ENCODE measurements at regions not wholly inside any gene's neighbourhood (a gene's known extent, or its start where the extent isn't known, plus 50 kb on each side); places are given as distances from the start of the nearest gene placed in this dataset.

DNA sequence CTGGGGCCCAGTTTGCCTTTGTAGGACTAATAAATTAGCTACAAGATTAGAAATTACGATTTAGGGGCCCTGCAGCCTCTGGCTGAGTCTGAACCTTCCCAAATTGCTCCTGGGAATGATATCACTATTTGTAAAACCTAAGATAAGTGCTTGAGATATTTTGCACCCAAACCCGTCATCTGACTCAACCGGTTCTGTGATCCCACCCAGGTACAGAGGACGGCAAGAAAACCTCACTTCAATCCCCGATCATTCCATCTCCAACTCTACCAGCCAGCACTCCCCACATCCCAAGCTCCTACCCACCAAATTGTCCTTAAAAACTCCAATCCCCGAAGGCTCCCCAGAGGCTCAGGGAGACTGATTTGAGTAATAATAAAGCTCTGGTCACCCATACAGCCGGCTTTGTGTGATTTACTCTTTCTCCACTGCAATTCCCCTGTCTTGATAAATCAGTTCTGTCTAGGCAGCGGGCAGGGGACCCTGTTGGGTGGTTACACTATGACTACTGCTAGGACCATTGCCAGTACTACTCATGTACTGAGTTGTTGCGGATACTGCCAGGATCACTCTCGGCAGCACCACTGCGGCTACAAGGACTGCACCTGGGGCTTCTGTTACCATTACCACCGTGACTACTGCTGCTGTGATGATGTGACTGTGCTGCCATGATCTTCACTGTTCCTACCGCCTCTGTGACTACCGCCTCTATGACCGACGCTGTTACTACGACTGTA, 73.1 kb downstream of the IRF8 start:
- no peaks in the 10 kb centered on the region for H3K36me3 ChIP-seq (ENCODE audit: control insufficient read depth, low read depth, low read length)
- no peaks in the 10 kb centered on the region for H3K9me3 ChIP-seq (ENCODE audit: control insufficient read depth, low read depth, low read length)
- no peaks in the 10 kb centered on the region for H3K27me3 ChIP-seq (ENCODE audit: control insufficient read depth, insufficient read depth, low read length)
- no peak overlapping the region for H3K9ac ChIP-seq (ENCODE audit: low read length)
- H3K4me3 ChIP-seq (ENCODE audit: low read length), result no peak overlapping the region
- H3K27ac ChIP-seq (ENCODE audit: low read length), result no peak overlapping the region
- peaks cover 5% of the 10 kb centered on the region for H3K4me1 ChIP-seq (ENCODE audit: control insufficient read depth, low read depth, low read length)

DNA sequence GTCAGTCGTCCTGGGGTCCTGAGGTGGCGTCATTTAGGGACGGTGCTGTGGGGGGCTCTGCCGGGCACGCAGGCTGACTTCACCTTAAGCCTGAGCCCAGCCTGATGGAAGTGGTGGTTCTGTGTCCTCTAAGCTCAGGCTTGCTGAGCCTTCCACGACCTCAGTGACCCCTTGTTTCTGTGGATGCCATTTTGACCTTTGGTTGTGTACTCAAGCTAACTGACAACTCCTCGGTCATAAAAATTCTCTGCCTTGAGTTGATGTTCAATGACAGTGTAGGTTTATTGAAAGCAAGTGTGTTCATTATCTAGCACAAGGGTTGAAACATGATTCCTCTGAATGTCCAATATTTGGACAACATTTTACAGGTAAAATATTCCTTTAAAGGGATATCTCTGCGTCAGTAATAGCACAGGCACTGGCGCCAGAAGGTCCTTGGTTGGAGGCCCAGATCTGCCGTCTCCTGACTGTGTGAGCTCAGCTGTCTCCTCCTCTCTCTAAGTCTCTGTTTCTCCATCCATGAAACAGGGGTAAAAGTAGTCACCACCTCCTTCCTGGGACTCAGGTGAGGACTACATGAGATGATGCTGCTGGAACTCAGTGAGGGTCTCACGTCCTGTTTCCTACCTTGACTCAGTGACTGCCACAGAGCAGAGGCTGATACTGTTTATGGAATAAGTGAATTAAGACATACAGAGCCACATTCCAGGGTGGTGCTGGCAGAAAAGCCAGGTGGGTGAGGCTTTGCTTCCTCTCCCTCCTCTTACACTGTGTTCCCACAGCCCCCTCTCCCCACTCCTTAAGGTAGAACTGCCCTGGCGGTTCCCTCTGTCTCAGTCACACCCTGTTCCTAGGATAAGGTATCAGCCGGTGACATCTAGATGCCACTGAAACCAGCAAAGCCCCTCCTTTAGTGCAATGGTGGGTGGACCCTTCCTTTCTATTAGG, 75.7 kb downstream of the IRF8 start:
- no peaks in the 10 kb centered on the region for H3K27me3 ChIP-seq (ENCODE audit: control insufficient read depth, insufficient read depth, low read length)
- H3K4me1 ChIP-seq (ENCODE audit: control insufficient read depth, low read depth, low read length), result peaks cover 5% of the 10 kb centered on the region
- H3K4me3 ChIP-seq (ENCODE audit: low read length), result no peak overlapping the region
- no peak overlapping the region for H3K9ac ChIP-seq (ENCODE audit: low read length)
- no peaks in the 10 kb centered on the region for H3K36me3 ChIP-seq (ENCODE audit: control insufficient read depth, low read depth, low read length)
- no peak overlapping the region for H3K27ac ChIP-seq (ENCODE audit: low read length)
- no peaks in the 10 kb centered on the region for H3K9me3 ChIP-seq (ENCODE audit: control insufficient read depth, low read depth, low read length)

DNA sequence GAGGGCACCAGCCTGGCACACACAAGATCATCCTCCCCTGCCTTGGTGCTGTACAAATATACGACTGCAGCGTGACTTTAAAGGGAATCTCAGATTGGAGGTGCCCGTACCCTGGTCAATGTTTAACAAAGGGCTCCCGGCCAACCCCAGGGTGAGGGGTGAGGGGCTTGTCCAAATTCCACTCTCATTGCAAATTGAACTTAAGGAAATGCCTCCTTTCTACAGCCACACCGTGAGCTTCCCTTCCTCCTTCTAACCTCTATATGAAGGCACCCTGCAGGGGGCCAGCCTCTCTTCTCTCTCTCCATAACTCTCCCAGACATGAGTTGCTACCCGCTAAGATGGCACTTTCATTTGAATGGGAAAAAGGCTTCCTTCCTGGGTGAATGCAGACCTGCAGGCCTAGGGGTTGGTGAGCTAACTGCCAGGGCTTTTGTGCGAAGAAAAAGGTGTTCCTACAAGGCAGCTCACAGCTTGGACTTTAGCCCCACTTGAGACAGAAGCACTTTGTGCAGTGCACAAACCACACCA, 76.6 kb downstream of the IRF8 start:
- Histone ChIP-seq H3K4me1 (ENCODE audit: control insufficient read depth, low read depth, low read length) (peaks cover 5% of the 10 kb centered on the region), H3K9ac (ENCODE audit: low read length) (no peak overlapping the region), H3K4me3 (ENCODE audit: low read length) (no peak overlapping the region), H3K36me3 (ENCODE audit: control insufficient read depth, low read depth, low read length) (no peaks in the 10 kb centered on the region), H3K27me3 (ENCODE audit: control insufficient read depth, insufficient read depth, low read length) (no peaks in the 10 kb centered on the region), H3K27ac (ENCODE audit: low read length) (no peak overlapping the region), H3K9me3 (ENCODE audit: control insufficient read depth, low read depth, low read length) (no peaks in the 10 kb centered on the region)

DNA sequence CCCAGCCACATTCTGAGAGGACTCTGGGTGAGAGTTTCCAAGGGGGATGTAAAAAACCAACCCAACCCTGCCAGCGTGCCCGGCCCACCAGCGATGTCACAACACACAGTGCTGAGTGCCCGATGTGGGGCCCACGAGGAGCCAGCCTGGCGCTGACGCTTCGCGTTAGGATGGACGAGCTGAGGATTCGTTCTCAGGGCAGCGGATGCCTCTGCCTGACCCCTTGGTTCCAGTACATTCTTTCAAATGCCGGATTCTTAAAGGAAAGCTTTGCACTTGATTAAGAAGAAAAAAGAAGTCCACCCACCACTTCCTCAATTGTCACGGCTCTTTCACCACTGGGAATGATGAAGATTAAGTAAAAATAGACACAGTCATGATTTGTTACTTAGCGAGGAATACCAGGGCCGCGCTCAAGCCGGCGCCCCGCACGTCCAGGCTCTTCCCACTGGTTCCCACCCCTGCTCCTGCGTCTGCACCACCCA, 79.4 kb downstream of the IRF8 start:
- Histone ChIP-seq H3K4me1 (ENCODE audit: control insufficient read depth, low read depth, low read length) (peaks cover 5% of the 10 kb centered on the region), H3K27me3 (ENCODE audit: control insufficient read depth, insufficient read depth, low read length) (no peaks in the 10 kb centered on the region), H3K9me3 (ENCODE audit: control insufficient read depth, low read depth, low read length) (no peaks in the 10 kb centered on the region), H3K4me3 (ENCODE audit: low read length) (no peak overlapping the region), H3K36me3 (ENCODE audit: control insufficient read depth, low read depth, low read length) (no peaks in the 10 kb centered on the region), H3K27ac (ENCODE audit: low read length) (no peak overlapping the region), H3K9ac (ENCODE audit: low read length) (no peak overlapping the region)

DNA sequence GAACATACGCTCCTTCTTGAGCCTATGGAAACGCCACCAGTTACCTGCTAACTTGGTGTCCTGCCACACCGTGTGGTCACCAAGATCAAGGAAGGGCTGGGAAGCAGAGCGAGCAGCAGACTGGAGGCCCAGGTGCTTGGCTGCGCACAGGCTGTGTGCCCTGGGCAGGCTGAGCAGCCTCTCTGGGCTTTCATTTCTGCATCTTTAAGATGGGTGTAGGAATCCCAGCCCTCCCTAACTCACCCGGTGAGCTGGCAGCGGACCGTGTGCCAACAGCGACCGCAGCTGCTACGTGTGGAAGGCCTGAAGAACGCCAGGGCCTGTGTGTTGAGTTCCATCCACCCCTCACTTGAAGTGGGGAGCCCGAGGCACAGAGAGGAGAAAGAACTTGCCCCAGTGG, 80.0 kb downstream of the IRF8 start:
- peaks cover 5% of the 10 kb centered on the region for H3K4me1 ChIP-seq (ENCODE audit: control insufficient read depth, low read depth, low read length)
- no peak overlapping the region for H3K27ac ChIP-seq (ENCODE audit: low read length)
- H3K9me3 ChIP-seq (ENCODE audit: control insufficient read depth, low read depth, low read length), result no peaks in the 10 kb centered on the region
- H3K9ac ChIP-seq (ENCODE audit: low read length), result no peak overlapping the region
- H3K36me3 ChIP-seq (ENCODE audit: control insufficient read depth, low read depth, low read length), result no peaks in the 10 kb centered on the region
- H3K4me3 ChIP-seq (ENCODE audit: low read length), result no peak overlapping the region
- H3K27me3 ChIP-seq (ENCODE audit: control insufficient read depth, insufficient read depth, low read length), result no peaks in the 10 kb centered on the region

DNA sequence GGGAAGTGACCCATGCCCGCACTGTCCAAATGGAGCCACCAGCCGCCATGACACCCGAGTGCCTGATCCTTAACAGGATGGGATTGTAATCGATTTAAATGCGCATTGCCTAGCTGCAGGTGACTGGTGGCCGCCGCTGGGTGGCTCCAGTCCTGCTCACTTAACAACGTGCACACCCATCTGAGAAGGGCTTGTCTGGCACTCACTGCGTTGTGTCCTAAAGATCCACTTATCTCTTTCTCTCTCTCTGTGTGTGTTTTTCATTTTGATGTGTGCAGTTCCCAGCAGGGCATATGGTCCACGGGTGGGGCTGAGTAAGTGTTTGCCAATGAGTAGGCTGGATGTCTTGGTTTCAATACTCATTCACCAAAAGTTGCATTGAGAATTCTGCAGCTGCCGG, 80.6 kb downstream of the IRF8 start:
- Histone ChIP-seq H3K4me1 (ENCODE audit: control insufficient read depth, low read depth, low read length) (peaks cover 5% of the 10 kb centered on the region), H3K4me3 (ENCODE audit: low read length) (no peak overlapping the region), H3K27me3 (ENCODE audit: control insufficient read depth, insufficient read depth, low read length) (no peaks in the 10 kb centered on the region), H3K9ac (ENCODE audit: low read length) (no peak overlapping the region), H3K36me3 (ENCODE audit: control insufficient read depth, low read depth, low read length) (no peaks in the 10 kb centered on the region), H3K9me3 (ENCODE audit: control insufficient read depth, low read depth, low read length) (no peaks in the 10 kb centered on the region), H3K27ac (ENCODE audit: low read length) (no peak overlapping the region)

DNA sequence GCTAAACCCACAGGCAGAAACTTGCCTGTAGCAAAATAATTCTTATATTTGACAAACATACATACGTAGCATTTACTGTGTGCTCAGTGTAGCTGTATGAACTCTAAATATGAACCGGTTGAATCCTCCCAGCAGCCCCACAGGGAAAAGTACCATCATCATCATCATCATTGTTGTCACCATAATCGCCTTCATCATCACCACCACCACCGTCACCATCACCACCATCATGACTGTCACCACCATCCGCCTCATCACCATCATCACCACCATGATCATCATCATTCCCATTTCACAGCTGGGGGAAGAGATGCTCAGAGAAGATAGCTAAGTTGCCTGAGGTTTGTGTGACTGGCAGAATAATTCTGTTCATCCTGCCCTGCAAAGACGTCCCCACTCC, 81.7 kb downstream of the IRF8 start:
- Histone ChIP-seq H3K36me3 (ENCODE audit: control insufficient read depth, low read depth, low read length) (no peaks in the 10 kb centered on the region), H3K9me3 (ENCODE audit: control insufficient read depth, low read depth, low read length) (no peaks in the 10 kb centered on the region), H3K27me3 (ENCODE audit: control insufficient read depth, insufficient read depth, low read length) (no peaks in the 10 kb centered on the region), H3K4me1 (ENCODE audit: control insufficient read depth, low read depth, low read length) (no peaks in the 10 kb centered on the region), H3K4me3 (ENCODE audit: low read length) (no peak overlapping the region), H3K9ac (ENCODE audit: low read length) (no peak overlapping the region), H3K27ac (ENCODE audit: low read length) (no peak overlapping the region)

DNA sequence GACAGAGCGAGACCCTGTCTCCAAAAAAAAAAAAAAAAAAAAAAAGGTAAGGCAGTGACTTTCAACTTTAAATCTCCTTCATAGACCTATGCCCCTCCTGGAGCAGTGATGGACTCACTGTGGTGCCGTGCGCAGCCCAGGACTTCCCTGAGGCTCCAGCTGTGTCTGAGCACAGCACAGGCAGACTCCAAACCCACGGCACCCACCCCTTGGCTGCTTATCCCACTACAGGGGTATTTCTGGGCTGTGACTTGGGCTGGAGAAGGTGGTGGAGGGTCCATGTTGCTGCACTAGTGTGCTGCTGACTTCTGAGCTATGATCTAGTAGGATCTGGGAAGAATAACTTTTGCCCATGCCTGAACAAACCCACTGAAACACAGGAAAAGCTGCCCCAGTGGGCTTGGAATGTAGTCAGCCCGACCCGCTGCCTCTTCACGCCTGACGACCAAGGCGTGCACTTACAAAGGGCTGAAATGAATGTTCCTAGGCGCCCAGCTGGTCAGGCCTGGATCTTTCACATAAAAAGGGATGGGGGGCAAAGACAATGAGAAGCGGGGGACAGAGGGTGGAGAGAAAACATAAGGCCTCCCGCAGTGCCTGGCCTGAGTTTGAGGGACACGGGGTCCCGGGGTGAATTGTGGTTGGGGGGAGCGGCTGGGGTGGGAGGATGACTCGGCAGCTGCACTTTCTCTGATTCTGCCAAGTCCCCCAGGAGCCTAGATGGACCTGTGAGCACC, 83.0 kb downstream of the IRF8 start:
- no peaks in the 10 kb centered on the region for H3K36me3 ChIP-seq (ENCODE audit: control insufficient read depth, low read depth, low read length)
- H3K4me3 ChIP-seq (ENCODE audit: low read length), result no peak overlapping the region
- H3K27ac ChIP-seq (ENCODE audit: low read length), result no peak overlapping the region
- no peak overlapping the region for H3K9ac ChIP-seq (ENCODE audit: low read length)
- H3K27me3 ChIP-seq (ENCODE audit: control insufficient read depth, insufficient read depth, low read length), result no peaks in the 10 kb centered on the region
- H3K9me3 ChIP-seq (ENCODE audit: control insufficient read depth, low read depth, low read length), result no peaks in the 10 kb centered on the region
- H3K4me1 ChIP-seq (ENCODE audit: control insufficient read depth, low read depth, low read length), result no peaks in the 10 kb centered on the region

DNA sequence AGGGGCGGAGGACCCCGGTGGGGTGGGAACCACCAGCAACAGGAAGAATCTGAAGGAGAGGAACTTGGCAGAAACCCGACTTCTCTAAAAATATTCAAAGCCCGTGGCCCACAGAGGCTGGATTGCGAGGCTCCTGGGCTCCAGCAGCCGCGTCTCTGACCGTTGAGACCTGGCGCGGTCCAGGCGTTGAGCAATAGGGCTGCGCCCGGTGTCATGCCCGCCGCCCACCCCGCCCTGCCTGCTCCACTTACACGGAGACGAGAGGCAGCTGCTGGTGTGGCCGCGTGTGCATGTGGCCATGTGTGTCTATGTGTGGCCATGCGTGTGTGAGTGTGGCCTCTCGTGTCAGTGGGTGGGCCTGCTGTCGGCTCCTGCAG, 83.6 kb downstream of the IRF8 start:
- H3K4me3 ChIP-seq (ENCODE audit: low read length), result no peak overlapping the region
- no peaks in the 10 kb centered on the region for H3K9me3 ChIP-seq (ENCODE audit: control insufficient read depth, low read depth, low read length)
- no peak overlapping the region for H3K27ac ChIP-seq (ENCODE audit: low read length)
- H3K36me3 ChIP-seq (ENCODE audit: control insufficient read depth, low read depth, low read length), result no peaks in the 10 kb centered on the region
- no peaks in the 10 kb centered on the region for H3K27me3 ChIP-seq (ENCODE audit: control insufficient read depth, insufficient read depth, low read length)
- H3K9ac ChIP-seq (ENCODE audit: low read length), result no peak overlapping the region
- H3K4me1 ChIP-seq (ENCODE audit: control insufficient read depth, low read depth, low read length), result no peaks in the 10 kb centered on the region

DNA sequence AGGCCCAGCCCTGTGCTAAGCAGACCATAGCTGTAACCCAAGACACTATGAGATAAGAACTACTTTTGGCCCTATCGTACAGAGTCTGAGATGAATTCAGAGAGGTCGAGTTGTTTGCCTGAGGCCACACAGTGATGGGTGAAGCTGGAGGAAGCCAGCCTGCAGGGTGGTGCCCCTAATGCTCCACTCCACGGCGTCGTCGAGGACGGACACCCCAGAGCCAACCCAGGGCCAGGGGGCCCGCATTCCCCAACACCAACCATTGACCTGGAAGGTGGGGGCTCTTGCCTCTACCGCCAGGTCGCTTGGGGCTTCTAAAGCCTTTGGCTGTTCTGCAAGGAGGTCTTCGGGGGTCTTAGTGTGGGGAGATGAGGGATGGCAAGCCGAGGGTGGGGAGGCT, 84.1 kb downstream of the IRF8 start:
- no peaks in the 10 kb centered on the region for H3K4me1 ChIP-seq (ENCODE audit: control insufficient read depth, low read depth, low read length)
- H3K4me3 ChIP-seq (ENCODE audit: low read length), result no peak overlapping the region
- no peak overlapping the region for H3K9ac ChIP-seq (ENCODE audit: low read length)
- no peaks in the 10 kb centered on the region for H3K36me3 ChIP-seq (ENCODE audit: control insufficient read depth, low read depth, low read length)
- no peak overlapping the region for H3K27ac ChIP-seq (ENCODE audit: low read length)
- H3K27me3 ChIP-seq (ENCODE audit: control insufficient read depth, insufficient read depth, low read length), result no peaks in the 10 kb centered on the region
- no peaks in the 10 kb centered on the region for H3K9me3 ChIP-seq (ENCODE audit: control insufficient read depth, low read depth, low read length)

DNA sequence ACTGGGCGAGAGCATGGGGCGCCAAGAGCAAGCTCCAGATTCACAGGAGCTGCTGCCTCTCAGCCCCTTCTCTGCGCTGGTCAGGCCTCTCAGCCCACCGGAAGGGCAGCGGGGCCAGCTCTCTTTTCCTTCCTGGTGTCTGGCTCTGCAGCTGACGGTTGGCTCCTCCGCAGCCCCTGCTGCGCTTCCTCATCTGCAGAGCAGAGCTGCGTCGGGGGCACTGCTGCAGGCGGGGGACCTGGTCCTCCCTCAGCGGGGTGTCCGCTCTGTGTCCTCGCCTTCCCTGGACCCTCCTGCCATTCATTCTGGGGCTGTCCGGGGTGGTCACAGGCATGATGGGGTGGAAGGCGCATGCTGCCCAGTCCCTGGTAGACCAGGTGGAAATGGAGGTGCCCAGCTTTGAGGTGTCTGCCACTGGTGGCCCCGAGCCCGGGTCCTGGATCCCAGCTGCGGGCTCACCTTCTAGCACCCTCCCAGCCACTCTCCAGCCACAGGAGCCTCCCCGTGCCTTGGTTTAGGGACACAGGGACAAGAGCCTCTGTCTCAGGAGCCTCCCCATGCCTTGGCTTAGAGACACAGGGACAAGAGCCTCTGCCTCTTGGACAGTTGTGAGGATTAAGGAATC, 84.8 kb downstream of the IRF8 start:
- Histone ChIP-seq H3K9ac (ENCODE audit: low read length) (no peak overlapping the region), H3K27ac (ENCODE audit: low read length) (no peak overlapping the region), H3K36me3 (ENCODE audit: control insufficient read depth, low read depth, low read length) (no peaks in the 10 kb centered on the region), H3K4me1 (ENCODE audit: control insufficient read depth, low read depth, low read length) (no peaks in the 10 kb centered on the region), H3K27me3 (ENCODE audit: control insufficient read depth, insufficient read depth, low read length) (no peaks in the 10 kb centered on the region), H3K9me3 (ENCODE audit: control insufficient read depth, low read depth, low read length) (no peaks in the 10 kb centered on the region), H3K4me3 (ENCODE audit: low read length) (no peak overlapping the region)

All from iPS-18a (cell line).